NB4 (cell line): ENCODE measurements at regions not wholly inside any gene's neighbourhood (a gene's known extent, or its start where the extent isn't known, plus 50 kb on each side); places are given as distances from the start of the nearest gene placed in this dataset.

Experiments used
- MYC ChIP-seq: IDR thresholded peaks from 2 replicates; pipeline ENCODE4 v1.6.1; 2011; ENCODE audit warnings: low read depth, low read length
- POLR2A ChIP-seq: IDR thresholded peaks from 2 replicates; pipeline ENCODE4 v1.6.1; 2011; ENCODE audit warnings: mild to moderate bottlenecking; ENCODE audit not compliant: insufficient read length; ENCODE audit errors: extremely low read depth
- TF ChIP-seq, protein P1 (sequence below): IDR thresholded peaks from one replicate; pipeline ENCODE4 v1.5.1; 2012; ENCODE audit warnings: low read depth, low read length
- TF ChIP-seq, protein P2 (sequence below): IDR thresholded peaks from 2 replicates; pipeline ENCODE4 v1.6.1; 2011; ENCODE audit warnings: low read depth, low read length

GRCh38 chr1:222084996-222085395, 343.1 kb upstream of the DUSP10 start:
- no peak for TF ChIP-seq POLR2A
- TF ChIP-seq, protein P1, sequence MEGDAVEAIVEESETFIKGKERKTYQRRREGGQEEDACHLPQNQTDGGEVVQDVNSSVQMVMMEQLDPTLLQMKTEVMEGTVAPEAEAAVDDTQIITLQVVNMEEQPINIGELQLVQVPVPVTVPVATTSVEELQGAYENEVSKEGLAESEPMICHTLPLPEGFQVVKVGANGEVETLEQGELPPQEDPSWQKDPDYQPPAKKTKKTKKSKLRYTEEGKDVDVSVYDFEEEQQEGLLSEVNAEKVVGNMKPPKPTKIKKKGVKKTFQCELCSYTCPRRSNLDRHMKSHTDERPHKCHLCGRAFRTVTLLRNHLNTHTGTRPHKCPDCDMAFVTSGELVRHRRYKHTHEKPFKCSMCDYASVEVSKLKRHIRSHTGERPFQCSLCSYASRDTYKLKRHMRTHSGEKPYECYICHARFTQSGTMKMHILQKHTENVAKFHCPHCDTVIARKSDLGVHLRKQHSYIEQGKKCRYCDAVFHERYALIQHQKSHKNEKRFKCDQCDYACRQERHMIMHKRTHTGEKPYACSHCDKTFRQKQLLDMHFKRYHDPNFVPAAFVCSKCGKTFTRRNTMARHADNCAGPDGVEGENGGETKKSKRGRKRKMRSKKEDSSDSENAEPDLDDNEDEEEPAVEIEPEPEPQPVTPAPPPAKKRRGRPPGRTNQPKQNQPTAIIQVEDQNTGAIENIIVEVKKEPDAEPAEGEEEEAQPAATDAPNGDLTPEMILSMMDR = no peak
- no peak for TF ChIP-seq MYC
- TF ChIP-seq, protein P2, sequence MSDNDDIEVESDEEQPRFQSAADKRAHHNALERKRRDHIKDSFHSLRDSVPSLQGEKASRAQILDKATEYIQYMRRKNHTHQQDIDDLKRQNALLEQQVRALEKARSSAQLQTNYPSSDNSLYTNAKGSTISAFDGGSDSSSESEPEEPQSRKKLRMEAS = no peak
